ENCODE measurements at regions not wholly inside any gene's neighbourhood (a gene's known extent, or its start where the extent isn't known, plus 50 kb on each side); places are given as distances from the start of the nearest gene placed in this dataset.

DNA sequence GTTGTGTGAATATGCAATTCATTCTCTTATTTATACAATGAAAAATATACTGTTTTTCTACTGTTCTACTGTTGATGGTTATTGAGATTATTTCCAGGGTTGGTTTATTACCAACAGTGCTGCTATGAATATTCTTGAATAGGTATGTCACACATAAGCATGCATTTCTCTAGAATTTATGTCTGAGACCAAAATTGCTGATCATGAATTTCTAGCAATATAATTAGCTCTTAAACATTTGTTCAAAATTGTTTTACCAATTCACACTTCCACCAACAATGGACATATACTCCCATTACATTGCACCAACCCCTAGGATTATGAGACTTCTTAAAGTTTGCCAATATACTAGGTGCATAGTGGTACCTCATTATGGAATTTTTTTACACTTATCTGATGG lies 164.1 kb upstream of the KCNQ5 start:
- no peaks in the 10 kb centered on the region for H4K20me1 ChIP-seq (ENCODE audit: insufficient read depth, low read length)
- no peaks in the 10 kb centered on the region for H3K27me3 ChIP-seq (ENCODE audit: control insufficient read depth, insufficient read depth, low read length)
- no peak overlapping the region for H4K5ac ChIP-seq (ENCODE audit: low read depth, low read length)
- no peak overlapping the region for H2AFZ ChIP-seq (replicated peaks; ENCODE audit: low read length, poor library complexity)
- no peak overlapping the region for H2BK120ac ChIP-seq (ENCODE audit: low read depth, low read length)
- intact Hi-C loops (cut with micrococcal nuclease) (no loop called here), dilution Hi-C loops (cut with HindIII; ENCODE audit: low sequenced_read_pairs, unreplicated experiment) (no loop called here), in situ Hi-C loops (cut with MboI; ENCODE audit: low sequenced_read_pairs) (no loop called here)
- no peak overlapping the region for H2AK5ac ChIP-seq (ENCODE audit: low read depth, low read length)
- H3K4me3 ChIP-seq (ENCODE audit: insufficient read depth, low read depth, low read length) = no peak overlapping the region
- ChIA-PET POLR2A (ENCODE audit: unreplicated experiment) (no interaction called here), CTCF (no interaction called here)
- no peak overlapping the region for H3K23ac ChIP-seq (ENCODE audit: low read depth, low read length)
- H3K9me1 ChIP-seq (ENCODE audit: insufficient read depth, low read length) = no peaks in the 10 kb centered on the region
- no peaks in the 10 kb centered on the region for H3K36me3 ChIP-seq (ENCODE audit: control insufficient read depth, insufficient read depth, low read length)
- no peak overlapping the region for H3K14ac ChIP-seq (replicated peaks; ENCODE audit: low read depth, low read length)
- H3K56ac ChIP-seq (ENCODE audit: extremely low read depth, insufficient read depth, low read length) = no peak overlapping the region
- no TSS peak for BruUV-seq (replicated peaks)
- H4K8ac ChIP-seq (ENCODE audit: low read depth in 2 of 2, low read length in 2 of 2) = no peak overlapping the region
- H3K4me1 ChIP-seq (ENCODE audit: control insufficient read depth, insufficient read depth, low read length) = no peaks in the 10 kb centered on the region
- H2AK9ac ChIP-seq (replicated peaks; ENCODE audit: low read depth, low read length, poor library complexity) = no peak overlapping the region
- no peak overlapping the region for H2BK5ac ChIP-seq (ENCODE audit: low read depth, low read length, poor library complexity, severe bottlenecking)
- TF ChIP-seq MAFK (IDR thresholded peaks at IDR 0.05; ENCODE audit: low read depth, low read length) = peak; percentile 42
- TF ChIP-seq, protein P1, sequence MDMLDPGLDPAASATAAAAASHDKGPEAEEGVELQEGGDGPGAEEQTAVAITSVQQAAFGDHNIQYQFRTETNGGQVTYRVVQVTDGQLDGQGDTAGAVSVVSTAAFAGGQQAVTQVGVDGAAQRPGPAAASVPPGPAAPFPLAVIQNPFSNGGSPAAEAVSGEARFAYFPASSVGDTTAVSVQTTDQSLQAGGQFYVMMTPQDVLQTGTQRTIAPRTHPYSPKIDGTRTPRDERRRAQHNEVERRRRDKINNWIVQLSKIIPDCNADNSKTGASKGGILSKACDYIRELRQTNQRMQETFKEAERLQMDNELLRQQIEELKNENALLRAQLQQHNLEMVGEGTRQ (IDR thresholded peaks at IDR 0.05; ENCODE audit: low read depth, low read length) = no peak
- DNase-seq (no peak), ATAC-seq (ENCODE audit: low read depth) (no peak)
- no peaks in the 10 kb centered on the region for H3K9me3 ChIP-seq (ENCODE audit: control insufficient read depth, insufficient read depth, low read length)
- H2BK15ac ChIP-seq (ENCODE audit: low read depth, low read length) = no peak overlapping the region
- no peak overlapping the region for H3K9ac ChIP-seq (ENCODE audit: low read depth, low read length)
- no peak overlapping the region for H3K4ac ChIP-seq (ENCODE audit: low read depth, low read length)
- H2BK20ac ChIP-seq (ENCODE audit: low read depth, low read length) = no peak overlapping the region
- H3K27ac ChIP-seq (ENCODE audit: insufficient read depth, low read length) = no peak overlapping the region
- H3K4me2 ChIP-seq (ENCODE audit: low read depth, low read length) = no peak overlapping the region
- no peaks in the 10 kb centered on the region for H3K79me1 ChIP-seq (ENCODE audit: low read depth in 1 of 2, low read length in 2 of 2)
- no peak overlapping the region for H3K18ac ChIP-seq (ENCODE audit: low read depth, low read length)
- H4K91ac ChIP-seq (ENCODE audit: insufficient read depth, low read depth, low read length) = no peak overlapping the region
